LNCAP (cell line): ENCODE measurements at regions not wholly inside any gene's neighbourhood (a gene's known extent, or its start where the extent isn't known, plus 50 kb on each side); places are given as distances from the start of the nearest gene placed in this dataset.

ENCODE experiments used
- CTCF ChIP-seq: fragments of 450-650 bp; IDR thresholded peaks from 2 replicates; pipeline ENCODE4 v1.5.1; 2017; ENCODE audit warnings: mild to moderate bottlenecking

GRCh38 chr3:135444058-135444457 is 521.5 kb upstream of the PPP2R3A start:
- TF ChIP-seq CTCF, result no peak

GRCh38 chr3:135447483-135447882 is 518.0 kb upstream of the PPP2R3A start:
- TF ChIP-seq CTCF, result no peak

- TF ChIP-seq CTCF, result no peak
Observed at GRCh38 chr3:135448520-135448919, 517.0 kb upstream of the PPP2R3A start.

DNA sequence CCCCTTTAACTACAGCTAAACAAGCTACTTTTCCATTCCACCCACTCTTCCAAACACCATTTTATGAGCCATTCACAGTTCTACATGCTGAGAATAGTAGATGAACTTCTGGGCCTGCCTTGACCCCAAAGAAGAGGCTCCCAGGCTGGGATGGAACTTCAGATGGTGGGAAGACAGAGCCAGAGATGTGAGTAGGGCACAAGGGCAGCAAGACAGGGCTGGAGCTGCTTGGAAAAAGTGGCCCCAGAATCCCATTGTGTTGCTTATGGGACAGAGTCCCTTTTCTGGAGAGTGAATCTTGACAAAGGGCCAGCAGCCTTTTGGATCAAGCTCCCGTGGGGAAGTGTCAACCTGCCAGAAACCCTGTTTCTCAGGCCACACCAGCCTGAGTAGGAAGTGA is 516.5 kb upstream of the PPP2R3A start:
- no peak for TF ChIP-seq CTCF

GRCh38 chr3:135451037-135451785 is 514.3 kb upstream of the PPP2R3A start:
- TF ChIP-seq CTCF, result no peak

DNA sequence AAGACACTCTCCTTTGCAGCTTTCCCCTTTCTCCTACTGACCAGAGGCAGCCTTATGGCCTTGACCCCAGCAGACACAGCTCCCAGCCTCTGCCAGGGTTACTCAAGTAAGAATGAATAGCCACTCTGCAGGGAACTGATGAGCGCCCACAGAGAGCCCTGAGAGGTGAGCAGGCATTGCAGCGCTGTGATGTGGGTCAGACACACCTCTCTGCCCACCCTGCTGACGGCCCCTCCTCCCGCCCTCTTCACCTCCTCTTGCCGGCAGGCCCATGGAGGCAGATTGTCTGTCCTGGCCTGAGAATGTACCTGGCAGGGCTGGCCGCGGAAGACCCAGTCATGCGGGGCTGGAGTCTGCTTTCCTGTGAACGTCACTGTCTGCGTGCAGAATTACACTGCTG is 512.6 kb upstream of the PPP2R3A start:
- TF ChIP-seq CTCF, result no peak

- no peak for TF ChIP-seq CTCF
Observed at GRCh38 chr3:135453326-135453725, 512.2 kb upstream of the PPP2R3A start.

GRCh38 chr3:135454890-135455289 is 510.6 kb upstream of the PPP2R3A start:
- no peak for TF ChIP-seq CTCF
